Glutamatergic neuron (in vitro differentiated cells): ENCODE measurements at regions not wholly inside any gene's neighbourhood (a gene's known extent, or its start where the extent isn't known, plus 50 kb on each side); places are given as distances from the start of the nearest gene placed in this dataset.
"Not testable (repeated sequence)": the region's sequence is repeated elsewhere in the genome, so short reads cannot be mapped to it uniquely, and the experiment has no call there.

Source experiments
- DNase-seq: peaks from one replicate; pipeline ENCODE4 v3.0.0; 2022
- H3K27ac Mint-ChIP-seq: one replicate; pipeline ENCODE4 v1.8.0; 2020; ENCODE audit warnings: mild to moderate bottlenecking, mixed read lengths, inconsistent platforms; ENCODE audit not compliant: unreplicated experiment
- H3K27me3 Mint-ChIP-seq: one replicate; pipeline ENCODE4 v1.8.0; 2020; ENCODE audit warnings: mild to moderate bottlenecking, moderate library complexity, mixed read lengths, inconsistent platforms; ENCODE audit not compliant: unreplicated experiment
- H3K36me3 Mint-ChIP-seq: one replicate; pipeline ENCODE4 v1.8.0; 2020; ENCODE audit warnings: mild to moderate bottlenecking, mixed read lengths, inconsistent platforms; ENCODE audit not compliant: unreplicated experiment
- H3K4me1 Mint-ChIP-seq: one replicate; pipeline ENCODE4 v1.8.0; 2020; ENCODE audit warnings: mild to moderate bottlenecking, low read depth, mixed read lengths, inconsistent platforms; ENCODE audit not compliant: unreplicated experiment
- H3K4me3 Mint-ChIP-seq: one replicate; pipeline ENCODE4 v1.8.0; 2020; ENCODE audit warnings: mild to moderate bottlenecking, mixed read lengths, inconsistent platforms; ENCODE audit not compliant: unreplicated experiment
- H3K9me3 Mint-ChIP-seq: one replicate; pipeline ENCODE4 v1.8.0; 2020; ENCODE audit warnings: mild to moderate bottlenecking, moderate library complexity, mixed read lengths, inconsistent platforms; ENCODE audit not compliant: unreplicated experiment
- CTCF ChIP-seq: fragments of 200-600 bp; sonication (generic); IDR thresholded peaks from one replicate; pipeline ENCODE4 v1.5.0; 2021; ENCODE audit not compliant: partially characterized antibody, unreplicated experiment

DNA sequence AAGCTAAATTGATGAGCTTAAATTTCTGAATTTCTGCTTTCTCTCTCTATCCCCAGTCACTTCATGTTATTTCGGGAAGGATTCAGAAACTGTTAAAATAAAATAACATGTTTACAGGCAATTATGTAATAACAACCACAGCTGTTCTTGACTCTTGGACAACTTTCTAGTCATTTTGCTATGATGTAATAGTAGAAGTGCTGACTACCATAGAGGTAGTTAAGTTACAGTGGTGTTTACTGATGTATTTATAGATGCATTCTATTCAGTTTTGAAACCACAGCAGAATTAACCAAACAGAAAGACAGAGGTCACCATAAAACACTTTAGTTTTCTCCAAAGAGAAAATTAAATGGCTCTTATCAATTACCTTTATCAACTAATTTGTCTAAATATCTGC, 1292.0 kb upstream of the CHAC2 start:
- DNase-seq: no peak
- Mint-ChIP-seq H3K4me1 (no peaks in the 10 kb centered on the region), H3K9me3 (no peaks in the 10 kb centered on the region), H3K4me3 (no peak overlapping the region), H3K27me3 (peaks cover 2% of the 10 kb centered on the region), H3K36me3 (no peaks in the 10 kb centered on the region), H3K27ac (no peak overlapping the region)
- no peak for TF ChIP-seq CTCF

GRCh38 chr2:52474091-52474490, 1293.5 kb upstream of the CHAC2 start:
- no peaks in the 10 kb centered on the region for H3K4me1 Mint-ChIP-seq
- H3K27ac Mint-ChIP-seq: no peak overlapping the region
- no peak for TF ChIP-seq CTCF
- no peaks in the 10 kb centered on the region for H3K9me3 Mint-ChIP-seq
- no peak for DNase-seq
- H3K27me3 Mint-ChIP-seq: peaks cover 4% of the 10 kb centered on the region
- H3K36me3 Mint-ChIP-seq: no peaks in the 10 kb centered on the region
- H3K4me3 Mint-ChIP-seq: no peak overlapping the region

GRCh38 chr2:52473526-52473925, 1294.1 kb upstream of the CHAC2 start:
- TF ChIP-seq CTCF: no peak
- Mint-ChIP-seq H3K4me1 (no peaks in the 10 kb centered on the region), H3K36me3 (no peaks in the 10 kb centered on the region), H3K27me3 (peaks cover 4% of the 10 kb centered on the region), H3K9me3 (no peaks in the 10 kb centered on the region), H3K4me3 (no peak overlapping the region), H3K27ac (no peak overlapping the region)
- no peak for DNase-seq

DNA sequence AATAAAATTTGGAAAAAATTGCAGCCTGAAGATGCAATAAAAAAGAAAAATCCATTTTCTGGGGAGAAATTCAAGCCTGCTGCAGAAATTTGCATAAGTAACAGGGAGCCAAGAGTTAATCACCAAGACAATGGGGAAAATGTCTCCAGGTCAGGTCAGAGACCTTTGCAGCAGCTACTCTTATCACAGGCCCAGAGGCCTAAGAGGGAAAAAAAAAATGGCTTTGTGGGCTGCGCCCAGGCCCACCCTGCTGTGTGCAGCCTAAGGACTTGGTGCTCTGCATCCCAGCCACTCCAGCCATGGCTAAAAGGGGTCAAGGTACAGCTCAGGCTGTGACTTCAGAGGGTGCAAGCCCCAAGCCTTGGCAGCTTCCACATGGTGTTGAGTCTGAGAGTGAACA, 1297.1 kb upstream of the CHAC2 start:
- H3K4me3 Mint-ChIP-seq, H3K9me3 Mint-ChIP-seq, H3K27ac Mint-ChIP-seq, H3K4me1 Mint-ChIP-seq, H3K36me3 Mint-ChIP-seq, H3K27me3 Mint-ChIP-seq, DNase-seq: not testable (repeated sequence)

- Mint-ChIP-seq H3K9me3 (no peaks in the 10 kb centered on the region), H3K4me3 (no peak overlapping the region), H3K36me3 (no peaks in the 10 kb centered on the region), H3K4me1 (no peaks in the 10 kb centered on the region), H3K27me3 (peaks cover 4% of the 10 kb centered on the region), H3K27ac (no peak overlapping the region)
- TF ChIP-seq CTCF: no peak
- no peak for DNase-seq
Measured at GRCh38 chr2:52467189-52467588, 1300.4 kb upstream of the CHAC2 start.

DNA sequence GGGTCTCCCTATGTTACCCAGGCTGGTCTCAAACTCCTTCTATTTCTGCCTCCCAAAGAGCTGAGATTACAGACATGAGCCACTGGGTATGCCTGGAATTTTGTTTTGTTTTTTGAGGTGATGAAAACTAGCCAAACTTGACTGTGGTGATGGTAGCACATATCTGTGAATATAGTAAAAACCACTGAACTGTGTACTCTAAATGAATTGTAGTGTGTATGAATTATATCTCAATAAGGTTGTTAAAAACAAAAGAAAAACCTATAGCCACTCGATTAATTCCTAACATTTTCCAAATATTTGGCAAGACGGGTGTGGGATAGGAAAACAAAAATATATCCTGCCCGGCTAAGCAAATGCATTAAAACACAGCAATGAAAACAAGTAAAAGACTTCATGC, 1302.3 kb upstream of the CHAC2 start:
- no peak for DNase-seq
- Mint-ChIP-seq H3K4me1 (no peaks in the 10 kb centered on the region), H3K4me3 (no peak overlapping the region), H3K36me3 (no peaks in the 10 kb centered on the region), H3K27me3 (peaks cover 3% of the 10 kb centered on the region), H3K27ac (no peak overlapping the region), H3K9me3 (no peaks in the 10 kb centered on the region)
- no peak for TF ChIP-seq CTCF
